SK-N-SH (cell line): ENCODE measurements at regions not wholly inside any gene's neighbourhood (a gene's known extent, or its start where the extent isn't known, plus 50 kb on each side); places are given as distances from the start of the nearest gene placed in this dataset.

Experiments used
- CTCF ChIP-seq: fragments of 200-600 bp; sonication (generic); IDR thresholded peaks from 2 replicates; pipeline ENCODE4 v1.6.1; 2017; ENCODE audit warnings: antibody characterized with exemption, mild to moderate bottlenecking, moderate library complexity
- EP300 ChIP-seq, 2 experiments: IDR thresholded peaks; 2 replicates each; pipeline versions ENCODE4 v1.4.0 to v1.6.1; 2012; ENCODE audit warnings: borderline replicate concordance in 1 of 2, low read depth in 1 of 2, low read length in 1 of 2
- GABPA ChIP-seq: IDR thresholded peaks from 2 replicates; pipeline ENCODE4 v1.4.0; 2012; ENCODE audit warnings: low read depth, mild to moderate bottlenecking
- IRF3 ChIP-seq: fragments of 150-350 bp; IDR thresholded peaks from 2 replicates; pipeline ENCODE4 v1.6.1; 2016; ENCODE audit warnings: mild to moderate bottlenecking, low read depth, low read length
- MXI1 ChIP-seq: IDR thresholded peaks from 2 replicates; pipeline ENCODE4 v1.6.1; 2012; ENCODE audit warnings: mild to moderate bottlenecking, low read depth, low read length, improper control_type of control experiment
- POLR2AphosphoS5 ChIP-seq: IDR thresholded peaks from 2 replicates; pipeline ENCODE4 v1.6.1; 2012; ENCODE audit warnings: low read depth, low read length
- RAD21 ChIP-seq: IDR thresholded peaks from 2 replicates; pipeline ENCODE4 v1.6.1; 2012; ENCODE audit warnings: mild to moderate bottlenecking, low read length
- SIN3A ChIP-seq: IDR thresholded peaks from 2 replicates; pipeline ENCODE4 v1.6.1; 2012; ENCODE audit warnings: low read depth, mild to moderate bottlenecking, low read length, moderate library complexity, borderline replicate concordance
- USF1 ChIP-seq: IDR thresholded peaks from 2 replicates; pipeline ENCODE4 v1.4.0; 2012; ENCODE audit warnings: low read depth, borderline replicate concordance

DNA sequence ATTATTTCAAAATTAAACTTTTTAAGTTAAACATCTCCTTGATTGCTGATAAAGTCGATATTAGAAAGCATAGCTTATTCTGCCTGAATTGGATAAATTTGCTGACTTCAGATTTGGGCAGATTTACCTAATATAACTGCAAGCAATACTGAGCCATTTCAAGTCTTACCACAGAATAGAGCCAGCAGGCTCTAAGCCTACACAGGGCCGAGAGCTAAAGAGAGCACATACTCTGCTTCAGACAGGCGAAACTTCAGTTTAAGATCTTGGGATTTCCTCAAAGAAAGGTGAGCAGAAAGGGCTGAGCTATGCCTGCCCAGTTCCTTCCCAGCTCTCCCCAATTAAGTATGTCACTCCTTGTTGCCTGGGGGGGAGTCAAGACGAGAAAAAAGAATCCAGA lies 240.6 kb upstream of the NOCT start:
- TF ChIP-seq POLR2AphosphoS5 (no peak), CTCF (no peak), EP300 (IDR thresholded peaks at IDR 0.05; ENCODE audit: borderline replicate concordance in 1 of 2, low read depth in 1 of 2, low read length in 1 of 2) (no peak), GABPA (no peak), MXI1 (no peak), USF1 (no peak), SIN3A (no peak), IRF3 (no peak), RAD21 (no peak)
